ENCODE measurements at regions not wholly inside any gene's neighbourhood (a gene's known extent, or its start where the extent isn't known, plus 50 kb on each side); places are given as distances from the start of the nearest gene placed in this dataset.

DNA sequence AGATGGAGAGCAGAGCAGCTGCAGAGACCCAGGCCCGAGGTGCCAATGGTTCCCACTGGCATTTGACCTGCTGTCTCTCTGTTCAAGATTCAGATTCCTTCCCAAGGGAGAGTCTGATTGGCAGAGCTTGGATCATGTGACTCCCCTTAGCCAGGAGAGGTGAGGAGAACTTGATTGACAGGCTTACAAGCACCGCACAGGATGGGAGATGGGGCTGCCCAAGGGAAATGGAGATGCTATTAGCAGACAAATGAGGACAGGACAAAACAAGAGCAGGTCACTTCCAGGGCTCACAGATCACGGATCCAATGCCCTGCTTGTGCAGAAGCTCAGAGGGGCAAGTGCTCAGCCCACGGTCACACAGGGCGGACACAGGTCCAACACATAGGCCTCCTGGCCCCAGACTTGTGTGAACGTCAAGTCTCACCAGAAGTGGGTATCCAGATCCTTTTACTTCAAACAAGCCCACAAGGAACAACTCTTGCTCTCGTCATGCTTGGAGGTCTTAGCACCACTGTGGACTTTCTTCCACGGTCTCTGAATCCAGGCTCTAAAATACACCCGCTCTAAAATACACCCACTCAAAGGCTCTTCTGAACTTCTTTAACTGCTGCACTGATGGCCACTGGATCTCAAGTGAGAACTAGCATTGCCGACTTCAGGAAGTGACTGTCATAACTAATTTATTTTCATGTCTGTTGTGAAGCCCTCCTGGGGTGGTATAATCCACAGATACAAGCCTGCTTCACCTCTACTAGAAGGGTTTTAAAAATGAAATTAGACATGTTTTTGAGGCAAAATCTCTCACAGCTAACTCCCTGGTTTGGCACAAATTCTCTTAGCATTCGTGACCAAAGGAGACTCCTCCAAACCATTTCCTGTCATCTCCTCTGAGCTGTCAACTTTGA, 274.9 kb downstream of the RRAGC start:
- TF ChIP-seq CTCF (IDR thresholded peaks at IDR 0.05; ENCODE audit: low read length) (no peak), EZH2 (IDR thresholded peaks at IDR 0.05; ENCODE audit: borderline replicate concordance, low read length) (no peak)

Data from OCI-LY1 (cell line).